Kidney tubule cell (primary cell): ENCODE measurements at regions not wholly inside any gene's neighbourhood (a gene's known extent, or its start where the extent isn't known, plus 50 kb on each side); places are given as distances from the start of the nearest gene placed in this dataset.

Source experiments
- DNase-seq: peaks from one replicate; pipeline ENCODE4 v3.0.0-alpha.2; 2018; ENCODE audit warnings: low spot score

DNA sequence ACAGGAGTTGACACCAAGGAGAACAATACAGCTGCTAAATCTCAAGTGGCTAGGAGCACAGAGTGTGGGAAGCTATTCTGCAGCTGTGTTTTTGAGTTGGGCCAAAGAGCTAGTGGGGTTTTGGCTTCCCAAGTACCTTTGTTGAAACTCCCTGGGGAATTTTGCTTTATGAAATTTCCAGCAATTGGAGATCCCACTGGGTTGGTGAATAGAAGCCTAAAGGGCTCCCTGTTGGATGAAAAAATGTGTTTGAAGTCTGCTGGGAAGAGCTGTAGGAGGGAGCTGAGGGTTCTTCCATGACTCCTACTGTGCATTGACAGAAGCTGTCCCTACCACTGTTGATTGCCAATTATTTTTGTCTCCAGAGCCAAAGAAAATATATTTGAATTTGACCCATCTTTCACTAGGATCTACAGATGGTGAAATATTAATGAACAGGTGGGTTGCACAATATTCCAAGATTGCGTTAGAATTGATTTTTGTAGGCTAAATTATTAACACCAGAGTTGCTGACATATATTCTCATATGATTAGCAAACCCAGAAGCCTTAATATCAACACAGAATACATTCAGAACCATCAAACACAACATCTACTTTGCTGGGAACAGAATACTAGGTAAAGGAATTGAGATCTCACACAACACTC is 95.4 kb upstream of the CYP1B1 start:
- DNase-seq: no peak

GRCh38 chr2:38170733-38171132 is 94.8 kb upstream of the CYP1B1 start:
- DNase-seq: no peak

DNA sequence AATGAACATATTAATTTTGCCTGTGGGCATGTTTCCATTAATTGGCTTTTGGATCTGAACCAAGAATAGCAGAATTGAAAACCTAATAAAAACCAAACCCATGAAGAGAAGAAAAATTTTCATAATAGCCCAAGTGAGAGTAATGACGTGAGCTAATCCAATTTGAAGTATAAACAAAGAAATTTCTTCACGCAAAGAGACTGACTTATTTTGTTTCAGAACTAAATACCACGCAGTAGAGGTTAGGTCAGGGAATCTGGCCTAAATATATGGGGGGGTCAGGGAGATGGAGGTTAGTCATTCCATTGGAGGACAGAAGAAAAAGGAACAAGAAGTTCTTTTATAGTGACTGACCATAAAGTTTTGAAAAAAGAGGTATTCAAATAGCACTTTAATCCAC is 94.1 kb upstream of the CYP1B1 start:
- DNase-seq: no peak

DNA sequence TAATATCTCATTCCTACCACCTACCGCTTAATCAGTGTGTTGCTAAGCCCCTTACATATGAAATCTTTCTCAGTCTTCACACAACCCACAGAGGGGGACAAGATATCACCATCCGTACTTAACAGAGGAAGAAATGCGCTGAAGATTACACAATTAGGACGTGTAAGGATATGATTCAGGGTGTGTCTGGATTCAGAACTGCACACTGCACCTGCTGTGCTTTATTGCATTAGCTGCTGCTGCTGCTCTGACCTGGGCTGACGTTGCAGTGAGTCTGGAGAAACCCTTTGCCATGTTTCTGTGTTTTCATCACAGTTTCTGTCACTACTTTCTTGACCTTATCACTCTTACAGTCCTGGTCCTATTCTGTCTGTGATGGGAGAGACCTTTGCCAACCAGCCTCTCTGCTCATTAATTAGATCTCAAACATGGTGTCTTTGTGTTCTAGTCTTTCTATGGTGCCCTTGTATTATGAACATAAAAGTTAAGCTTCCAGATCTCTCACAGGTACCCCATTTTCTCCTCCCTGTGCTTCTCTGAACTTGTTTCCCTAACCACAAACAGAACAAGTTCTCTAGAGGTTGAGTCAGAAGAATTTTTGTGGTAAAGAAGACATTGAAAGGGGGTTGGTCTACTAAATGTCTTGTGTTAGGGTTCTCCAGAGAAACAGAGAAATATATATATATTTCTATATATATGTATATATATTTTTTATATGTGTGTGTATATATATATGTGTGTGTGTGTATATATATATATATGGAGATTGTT is 92.9 kb upstream of the CYP1B1 start:
- peak; percentile 52 for DNase-seq

GRCh38 chr2:38167968-38168350 is 92.0 kb upstream of the CYP1B1 start:
- no peak for DNase-seq

- DNase-seq: no peak
These were observed 89.7 kb upstream of the CYP1B1 start for GRCh38 chr2:38165698-38166097.

DNA sequence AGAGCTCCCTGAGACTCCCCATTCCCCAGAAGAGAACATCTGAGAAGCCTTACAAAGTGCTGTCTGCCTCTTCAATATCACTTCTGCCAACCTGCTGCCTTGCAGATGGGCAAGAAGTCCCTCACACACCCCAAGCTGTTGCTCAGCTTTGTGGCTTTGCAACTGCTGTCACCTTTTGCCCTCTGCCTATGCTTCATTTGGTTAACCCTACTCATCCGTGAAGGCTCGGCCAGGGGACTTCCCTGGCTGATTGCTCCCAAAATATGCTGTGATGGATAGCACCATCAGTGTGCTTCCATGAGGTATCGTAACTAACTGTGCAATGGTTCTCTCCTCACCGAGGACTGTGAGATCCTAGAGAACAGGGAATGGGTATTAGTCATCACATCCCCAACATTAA is 88.9 kb upstream of the CYP1B1 start:
- DNase-seq: peak; percentile 94

- DNase-seq: no peak
These were observed 87.6 kb upstream of the CYP1B1 start for GRCh38 chr2:38163579-38163978.

- no peak for DNase-seq
These were observed 87.1 kb upstream of the CYP1B1 start for GRCh38 chr2:38163006-38163405.

- no peak for DNase-seq
These were observed 84.6 kb upstream of the CYP1B1 start for GRCh38 chr2:38160516-38160915.

GRCh38 chr2:38159597-38159996 is 83.6 kb upstream of the CYP1B1 start:
- no peak for DNase-seq

GRCh38 chr2:38159191-38159590 is 83.2 kb upstream of the CYP1B1 start:
- no peak for DNase-seq

DNA sequence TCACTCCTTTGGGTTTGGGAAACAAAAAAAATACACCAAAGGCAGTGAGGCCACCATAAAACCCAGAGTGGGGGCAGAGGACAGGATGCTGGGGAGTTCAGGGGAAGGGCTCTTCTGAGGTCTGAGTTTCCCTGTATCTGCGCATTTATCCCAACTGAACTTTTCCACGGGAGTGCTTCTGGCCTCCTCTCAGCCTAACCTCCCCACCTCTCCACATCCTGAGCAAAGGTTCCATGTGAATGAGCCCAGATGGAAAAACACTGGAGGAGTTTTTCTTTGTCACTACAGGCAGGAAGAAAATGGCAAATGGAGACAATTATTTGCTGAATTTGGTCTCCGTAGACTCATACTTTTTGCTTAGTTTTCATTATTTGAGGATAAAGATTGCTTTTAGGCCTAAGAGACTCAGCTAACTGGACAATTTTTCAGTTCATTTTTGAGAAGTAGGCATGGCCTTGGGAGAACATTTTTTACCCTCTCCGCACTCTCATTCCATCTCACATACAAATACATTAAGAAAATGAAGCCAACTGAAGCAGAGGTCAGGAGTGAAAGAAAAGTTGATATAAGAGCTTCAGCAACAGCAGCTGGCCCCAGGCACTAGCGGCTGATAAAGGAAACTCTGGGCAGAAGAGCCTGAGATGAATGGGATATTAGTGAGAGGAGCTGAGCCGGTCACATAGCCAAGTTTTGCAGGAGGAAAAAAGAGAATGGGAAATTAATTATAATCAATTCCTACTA is 82.6 kb upstream of the CYP1B1 start:
- no peak for DNase-seq

GRCh38 chr2:38156436-38156835 is 80.5 kb upstream of the CYP1B1 start:
- no peak for DNase-seq

DNA sequence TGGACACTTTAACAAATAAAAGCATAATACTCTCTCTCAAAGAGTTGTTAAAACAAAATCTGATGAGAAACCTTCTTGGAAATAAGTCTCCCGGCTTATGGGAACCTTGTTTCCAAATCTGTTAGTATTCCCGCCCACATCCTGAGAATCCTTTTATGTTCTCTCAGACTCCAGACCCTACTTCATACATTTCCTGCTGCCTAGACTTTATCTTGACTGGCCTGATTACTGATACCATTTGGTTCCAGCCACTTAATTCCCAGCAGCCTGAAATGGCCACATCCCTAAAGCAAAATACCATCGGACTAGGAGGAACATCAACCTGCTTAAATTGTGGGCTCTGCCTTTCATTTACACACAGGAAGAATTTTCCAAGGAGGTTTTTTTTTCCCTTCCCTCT is 79.1 kb upstream of the CYP1B1 start:
- DNase-seq: no peak

GRCh38 chr2:38154395-38154794 is 78.4 kb upstream of the CYP1B1 start:
- DNase-seq: no peak

- no peak for DNase-seq
These were observed 77.7 kb upstream of the CYP1B1 start for GRCh38 chr2:38153476-38154135.

- no peak for DNase-seq
These were observed 77.0 kb upstream of the CYP1B1 start for GRCh38 chr2:38152913-38153312.

GRCh38 chr2:38152035-38152434 is 76.1 kb upstream of the CYP1B1 start:
- DNase-seq: no peak

DNA sequence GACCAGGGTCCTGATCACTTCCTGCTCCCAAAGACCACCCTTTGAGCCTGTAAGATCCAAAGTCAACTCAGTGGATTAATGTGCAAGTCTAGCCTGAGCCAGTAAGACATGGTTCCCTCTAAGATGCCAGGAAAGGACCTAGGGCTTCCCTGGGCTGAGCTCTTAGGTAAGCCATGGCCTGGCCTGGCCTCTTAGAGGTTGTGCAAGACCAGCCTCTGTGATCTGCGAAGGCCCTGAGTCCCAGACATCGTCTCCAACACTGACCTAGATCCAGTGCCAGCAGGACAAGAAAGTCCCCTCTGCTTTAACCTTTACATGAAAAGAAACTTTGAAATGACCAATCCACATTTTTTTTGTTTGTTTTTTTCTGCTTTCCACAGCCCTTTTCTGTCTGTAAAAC is 73.6 kb upstream of the CYP1B1 start:
- no peak for DNase-seq

DNA sequence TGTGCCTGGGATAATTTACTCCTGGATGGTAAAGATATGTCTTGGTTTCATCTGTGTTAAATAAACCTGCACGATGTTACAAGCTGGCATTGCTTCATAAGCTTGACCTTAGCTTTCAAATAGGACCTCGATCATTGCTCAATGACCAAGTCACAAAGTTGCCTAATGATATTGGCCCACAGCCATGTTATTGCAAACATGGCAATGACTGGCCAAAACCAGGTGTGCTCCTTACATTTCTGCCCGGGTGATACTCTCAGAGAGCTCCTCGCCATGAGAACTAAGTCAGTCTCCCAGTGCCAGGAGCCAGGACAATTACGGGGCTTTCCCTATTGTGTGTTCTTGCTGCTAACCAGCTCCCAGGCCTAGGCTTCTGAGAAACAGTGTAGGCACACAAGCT is 72.5 kb upstream of the CYP1B1 start:
- peak; percentile 71 for DNase-seq

DNA sequence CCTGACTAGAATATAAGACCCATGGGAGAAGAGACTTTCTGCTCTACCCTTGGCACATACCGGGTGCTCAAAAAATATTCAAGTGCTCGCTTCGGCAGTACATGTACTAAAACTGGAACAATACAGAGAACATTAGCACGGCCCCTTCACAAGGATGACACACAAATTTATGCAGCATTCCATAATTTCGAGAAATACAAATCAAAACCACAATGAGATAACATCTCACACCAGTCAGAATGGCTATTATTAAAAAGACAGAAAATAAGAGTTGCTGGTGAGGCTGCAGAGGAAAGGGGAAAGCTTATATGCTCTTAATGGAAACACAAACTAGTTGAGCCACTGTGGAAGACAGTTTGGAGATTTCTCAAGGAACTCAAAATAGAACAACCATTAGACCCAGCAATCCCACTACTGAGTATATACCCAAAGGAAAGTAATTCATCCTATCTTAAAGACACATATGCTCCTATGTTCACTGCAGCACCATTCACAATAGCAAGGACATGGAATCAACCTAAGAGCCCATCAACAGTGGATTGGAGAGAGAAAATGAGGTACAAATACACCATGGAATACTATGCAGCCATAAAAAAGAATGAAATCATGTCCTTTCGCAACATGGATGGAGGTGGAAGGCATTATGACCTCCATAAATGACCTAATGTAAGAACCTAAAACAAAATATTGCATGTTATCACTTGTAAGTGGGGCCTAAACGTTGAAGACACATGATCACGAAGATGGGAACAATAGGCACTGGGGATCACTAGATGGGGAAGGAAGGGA is 71.6 kb upstream of the CYP1B1 start:
- no peak for DNase-seq
